HL-60/S4 (cell line): ENCODE measurements at regions not wholly inside any gene's neighbourhood (a gene's known extent, or its start where the extent isn't known, plus 50 kb on each side); places are given as distances from the start of the nearest gene placed in this dataset.
"Not testable (repeated sequence)": the region's sequence is repeated elsewhere in the genome, so short reads cannot be mapped to it uniquely, and the experiment has no call there.

ENCODE experiments used
- in situ Hi-C: fragments of 300-500 bp; cut with MboI; formaldehyde crosslinking; loops from 2 replicates; pipeline ENCODE4 v1.14.3; 2022; ENCODE audit warnings: low sequenced_read_pairs

DNA sequence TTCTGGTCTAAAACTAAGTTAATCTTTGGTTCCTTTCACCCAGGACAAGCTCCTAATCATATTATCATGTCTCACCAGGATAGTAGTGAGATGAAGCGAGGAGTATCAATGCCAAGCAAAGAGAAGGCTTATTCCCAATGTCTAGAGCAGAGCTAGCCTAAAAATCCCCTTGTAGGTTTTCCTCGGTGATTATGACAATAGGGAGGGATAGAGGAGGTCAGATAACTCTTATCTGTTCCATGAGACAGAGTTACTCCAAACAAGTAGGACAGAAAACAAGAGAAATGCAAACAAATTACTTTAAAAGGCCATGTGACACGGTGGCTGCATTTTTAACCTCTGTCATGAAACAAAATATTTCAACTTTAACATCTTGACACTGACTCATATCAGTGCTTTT, 623.1 kb downstream of the ADCYAP1 start:
- in situ Hi-C loops, result no loop called here

DNA sequence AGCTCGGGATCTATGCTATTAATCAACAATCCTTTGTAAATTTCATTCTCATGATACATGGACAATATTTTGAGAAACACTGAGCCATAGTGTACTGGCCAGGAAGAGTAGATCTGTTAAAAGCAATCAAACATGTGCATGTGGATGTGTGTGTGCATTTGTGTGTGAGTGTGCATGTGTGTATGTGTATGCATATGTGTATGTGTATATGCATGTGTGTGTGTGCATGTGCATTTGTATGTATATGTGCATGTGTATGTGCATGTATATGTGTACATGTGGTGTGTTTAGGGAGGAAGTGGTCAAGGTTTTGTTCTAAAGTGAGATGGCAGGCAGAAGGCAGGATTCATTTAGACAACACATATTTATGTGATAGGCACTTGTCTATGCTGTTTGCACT, 623.8 kb downstream of the ADCYAP1 start:
- in situ Hi-C loops, result no loop called here

DNA sequence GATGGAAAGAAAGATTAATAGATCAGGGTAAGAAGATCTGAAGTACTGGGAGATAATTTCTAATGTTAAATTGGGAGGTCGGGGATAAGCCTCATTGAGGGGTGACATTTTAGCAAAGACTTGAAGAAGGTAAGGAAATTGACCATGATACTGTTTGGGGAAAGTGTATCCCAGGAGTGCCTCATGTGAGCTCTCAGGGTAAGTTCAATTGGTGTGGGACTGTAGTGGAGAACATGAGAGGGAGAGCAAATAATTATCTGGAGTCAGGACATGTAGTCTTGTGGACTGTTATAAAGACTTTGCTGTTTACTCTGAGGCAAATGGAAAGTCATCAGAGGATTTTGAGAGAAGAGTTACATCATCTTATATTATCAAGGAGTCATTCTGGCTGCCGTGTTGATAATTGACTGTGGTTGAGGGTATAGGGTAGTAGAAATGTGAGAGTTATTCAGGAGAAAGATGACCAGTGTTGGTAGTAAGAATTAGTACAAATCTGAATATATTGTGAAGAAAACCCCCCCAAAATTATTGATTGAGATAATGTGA, 624.4 kb downstream of the ADCYAP1 start:
- in situ Hi-C loops, result no loop called here

DNA sequence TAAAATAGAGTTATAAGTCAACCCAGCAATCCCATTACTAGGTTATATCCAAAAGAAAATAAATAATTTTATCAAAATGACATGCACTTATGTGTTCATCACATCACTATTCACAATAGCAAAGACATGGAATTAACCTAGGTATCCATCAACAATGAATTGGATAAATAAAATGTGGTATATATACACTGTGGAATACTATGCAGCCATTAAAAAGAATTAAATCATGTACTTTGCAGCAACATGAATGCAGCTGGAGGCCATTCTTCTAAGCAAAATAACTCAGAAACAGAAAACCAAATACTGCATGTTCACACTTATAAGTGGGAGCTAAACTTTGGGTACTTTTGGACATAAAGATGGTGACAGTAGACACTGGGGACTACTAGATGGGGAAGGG, 626.0 kb downstream of the ADCYAP1 start:
- in situ Hi-C loops, result no loop called here

DNA sequence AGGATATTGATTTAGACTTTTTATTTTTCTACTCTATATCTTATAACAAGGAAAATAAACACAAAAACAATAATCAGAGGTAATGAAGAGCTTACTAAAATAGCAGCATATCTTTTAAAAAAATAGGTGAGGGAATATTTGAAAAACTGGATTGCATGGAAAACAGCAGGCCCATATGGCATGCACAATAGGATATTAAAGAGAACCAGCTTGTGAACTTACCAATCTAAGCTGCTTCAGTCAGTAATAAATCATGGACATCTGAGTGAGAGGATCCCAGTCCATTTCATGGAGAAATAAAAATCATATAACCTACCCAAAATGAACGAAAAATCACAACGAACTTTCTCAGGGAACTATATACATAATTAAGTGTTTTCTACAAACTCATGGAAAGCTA, 634.6 kb downstream of the ADCYAP1 start:
- in situ Hi-C loops, result no loop called here

DNA sequence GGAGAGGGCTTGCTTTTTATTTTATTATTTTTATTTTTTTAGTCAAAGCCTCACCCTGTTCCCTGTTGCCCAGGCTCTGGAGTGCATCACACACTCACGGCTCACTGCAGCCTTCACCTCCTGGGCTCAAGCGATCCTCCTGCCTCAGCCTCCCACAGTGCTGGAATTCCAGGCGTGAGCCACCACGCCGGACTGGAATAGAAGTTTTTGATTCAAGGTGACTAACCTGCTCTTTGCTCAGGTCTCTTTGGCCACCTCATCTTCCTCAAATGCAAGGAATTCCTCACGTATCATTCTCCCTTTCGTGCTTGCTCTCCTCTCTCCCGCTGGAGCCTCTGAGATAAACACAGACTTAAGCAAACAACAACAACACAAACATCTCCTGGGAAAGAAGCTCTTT, 636.8 kb downstream of the ADCYAP1 start:
- in situ Hi-C loops, result no loop called here

DNA sequence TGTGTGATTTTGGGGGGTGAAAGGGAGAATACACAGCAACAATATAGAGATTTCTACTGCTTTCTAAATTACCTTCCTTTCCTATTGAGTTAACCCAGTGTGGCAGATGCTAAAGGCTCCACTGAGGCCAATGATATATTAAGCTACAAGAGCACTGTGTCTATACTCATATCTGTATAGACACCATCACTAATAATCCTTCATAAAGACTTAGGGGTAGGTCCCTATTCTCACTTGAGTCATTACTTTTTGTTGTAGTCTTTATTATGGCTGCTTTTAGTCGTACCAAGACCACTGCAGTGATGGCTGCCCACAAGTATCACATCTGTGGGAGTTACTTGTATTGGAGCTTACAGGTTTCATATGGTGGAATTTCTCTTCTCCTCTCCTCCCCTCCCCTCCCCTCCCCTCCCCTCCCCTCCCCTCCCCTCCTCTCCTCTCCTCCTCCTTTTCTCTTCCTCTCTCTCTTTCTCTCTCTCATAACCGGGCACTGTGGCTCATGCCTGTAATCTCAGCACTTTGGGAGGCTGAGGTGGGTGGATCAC, 637.6 kb downstream of the ADCYAP1 start:
- in situ Hi-C loops, result no loop called here

DNA sequence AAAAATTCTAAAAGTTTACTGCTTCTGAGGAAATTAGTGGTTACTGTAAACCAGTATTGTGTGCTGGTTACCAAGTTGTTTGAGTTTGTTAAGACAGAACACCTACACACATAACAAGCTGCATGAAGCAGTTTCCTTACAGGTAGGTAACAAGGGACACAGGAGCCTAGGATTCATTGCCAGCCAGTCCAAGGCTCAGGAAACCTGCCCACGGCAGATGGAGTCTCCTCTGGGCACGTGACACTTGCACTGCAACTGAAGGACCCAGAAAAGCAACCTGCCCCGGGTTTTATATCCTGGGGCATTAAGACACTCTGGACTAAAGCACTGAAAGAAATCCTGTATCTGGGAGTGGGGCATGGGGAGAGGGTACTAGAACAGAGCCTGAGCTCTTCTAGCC, 639.3 kb downstream of the ADCYAP1 start:
- in situ Hi-C loops, result no loop called here

DNA sequence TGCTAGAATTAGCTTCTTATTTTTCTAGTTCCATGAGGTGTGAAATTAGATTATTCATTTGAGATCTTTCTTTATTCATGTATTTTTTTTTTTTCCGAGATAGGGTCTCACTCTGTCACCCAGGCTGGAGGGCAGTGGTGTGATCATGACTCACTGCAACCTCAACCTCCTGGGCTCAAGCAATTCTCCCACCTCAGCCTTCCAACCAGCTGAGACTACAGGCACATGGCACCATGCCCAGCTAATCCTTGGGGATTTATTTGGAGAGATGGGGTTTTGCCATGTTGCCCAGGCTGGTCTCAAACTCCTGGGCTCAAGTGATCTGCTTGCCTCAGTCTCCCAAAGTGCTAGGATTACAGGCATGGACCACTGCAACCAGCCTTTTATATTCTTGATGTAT, 653.0 kb downstream of the ADCYAP1 start:
- in situ Hi-C loops, result not testable (repeated sequence)

DNA sequence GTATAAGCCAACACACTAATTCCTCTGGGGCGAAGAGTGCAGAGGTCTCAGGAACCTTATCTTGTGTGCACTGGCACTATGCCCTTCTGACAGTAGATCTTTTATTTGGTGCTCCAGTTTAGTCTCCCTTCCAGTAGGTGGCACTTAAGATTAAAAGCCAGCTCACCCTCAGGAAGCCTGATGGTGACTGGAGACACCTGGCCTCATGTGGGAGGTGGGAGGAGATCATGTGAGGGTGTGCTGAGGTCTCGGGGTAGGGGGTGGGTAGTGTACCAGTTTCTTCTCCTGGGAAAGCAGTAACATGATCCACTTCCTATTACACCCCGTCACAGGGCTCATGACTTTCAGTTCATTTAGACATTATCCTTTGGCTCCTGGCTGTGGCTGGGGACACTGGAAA, 654.9 kb downstream of the ADCYAP1 start:
- in situ Hi-C loops, result no loop called here

DNA sequence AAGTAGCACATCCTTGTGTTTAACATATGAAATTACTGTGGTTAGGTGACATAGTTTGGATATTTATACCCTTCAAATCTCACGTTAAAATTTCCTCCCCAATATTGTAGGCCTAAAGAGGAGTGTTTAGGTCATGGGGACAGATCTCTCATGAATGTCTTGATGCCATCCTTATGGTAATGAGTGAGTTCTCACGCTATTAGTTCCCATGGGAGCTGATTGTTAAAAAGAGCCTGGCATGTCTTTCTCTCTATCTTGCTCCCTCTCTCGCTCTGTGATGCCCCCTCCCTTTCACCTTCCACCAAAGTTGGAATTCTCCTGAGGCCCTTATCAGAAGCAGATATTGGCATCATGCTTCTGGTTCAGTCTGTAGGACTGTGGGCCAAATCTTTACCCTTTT, 660.1 kb downstream of the ADCYAP1 start:
- in situ Hi-C loops, result no loop called here

DNA sequence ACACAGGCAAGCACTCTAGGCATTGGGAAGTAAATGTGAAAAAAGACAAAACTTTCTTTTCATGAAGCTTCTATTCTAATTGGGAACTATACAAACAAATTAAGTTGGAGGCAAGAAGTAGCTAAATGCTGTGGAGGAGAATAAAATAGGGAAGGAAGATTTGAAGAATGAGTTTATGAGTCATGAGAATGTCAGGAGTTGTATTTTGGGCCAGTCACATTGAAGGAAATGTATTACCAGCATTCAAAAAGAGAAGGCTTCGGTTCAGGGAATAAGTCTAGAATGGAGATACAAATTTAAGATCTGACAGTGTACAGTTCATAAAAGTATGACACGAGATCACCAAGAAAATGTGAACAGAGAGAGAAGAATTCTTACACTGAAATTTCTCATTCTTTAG, 666.5 kb downstream of the ADCYAP1 start:
- in situ Hi-C loops, result no loop called here

DNA sequence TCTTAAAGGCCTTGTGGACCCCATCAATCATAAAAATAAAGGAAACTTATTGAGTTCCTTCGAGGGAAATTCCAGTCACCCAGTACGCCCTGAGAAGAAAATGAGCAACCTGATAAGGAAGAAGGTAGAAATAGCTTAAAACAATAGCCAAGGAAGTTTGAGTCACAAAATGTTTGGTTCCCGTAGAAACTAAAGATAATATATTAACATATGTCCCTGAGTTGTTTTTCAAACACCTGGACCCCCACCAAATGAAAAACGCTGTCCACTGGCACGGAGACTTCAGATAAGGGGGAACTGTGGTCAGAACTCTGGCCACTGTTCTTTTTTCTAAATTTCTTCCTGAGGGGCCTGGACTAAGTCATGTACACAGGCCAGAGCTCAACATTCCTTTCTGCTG, 669.1 kb downstream of the ADCYAP1 start:
- in situ Hi-C loops, result no loop called here

DNA sequence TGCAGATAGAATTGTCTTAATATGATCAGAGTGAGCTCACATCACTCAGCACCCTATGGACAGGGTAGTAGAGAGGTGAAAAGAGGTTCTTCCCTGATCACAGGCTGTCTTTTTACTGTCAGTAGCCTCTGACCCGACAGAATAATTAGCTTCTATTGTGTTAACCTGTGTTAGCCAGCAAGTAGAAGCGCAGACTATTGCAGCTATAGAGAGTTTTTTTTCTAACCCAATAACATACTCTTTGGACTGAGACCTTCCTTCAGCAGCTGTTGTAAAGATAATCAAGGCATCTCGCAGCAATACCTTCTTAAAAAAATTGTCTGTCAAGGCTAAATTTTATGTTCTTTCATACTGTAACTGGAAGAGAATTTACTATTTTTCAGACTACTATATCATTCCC, 670.4 kb downstream of the ADCYAP1 start:
- in situ Hi-C loops, result no loop called here

DNA sequence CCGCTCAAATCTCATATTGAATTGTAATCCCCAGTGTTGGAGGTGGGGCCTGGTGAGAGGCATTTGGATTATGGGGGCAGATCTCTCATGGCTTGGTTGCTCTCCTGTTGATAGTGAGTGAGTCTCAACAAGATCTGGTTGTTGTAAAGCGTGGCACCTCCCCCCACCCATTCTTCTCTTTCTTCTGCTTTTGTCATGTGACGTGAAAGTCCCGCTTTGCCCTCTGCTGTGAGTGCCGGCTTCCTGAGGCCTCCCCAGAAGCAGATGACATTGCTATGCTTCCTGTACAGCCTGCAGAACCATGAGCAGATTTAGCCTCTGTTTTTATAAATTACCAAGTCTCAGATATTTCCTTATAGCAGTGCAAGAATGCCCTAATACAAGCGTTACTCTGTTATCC, 673.8 kb downstream of the ADCYAP1 start:
- in situ Hi-C loops, result no loop called here

DNA sequence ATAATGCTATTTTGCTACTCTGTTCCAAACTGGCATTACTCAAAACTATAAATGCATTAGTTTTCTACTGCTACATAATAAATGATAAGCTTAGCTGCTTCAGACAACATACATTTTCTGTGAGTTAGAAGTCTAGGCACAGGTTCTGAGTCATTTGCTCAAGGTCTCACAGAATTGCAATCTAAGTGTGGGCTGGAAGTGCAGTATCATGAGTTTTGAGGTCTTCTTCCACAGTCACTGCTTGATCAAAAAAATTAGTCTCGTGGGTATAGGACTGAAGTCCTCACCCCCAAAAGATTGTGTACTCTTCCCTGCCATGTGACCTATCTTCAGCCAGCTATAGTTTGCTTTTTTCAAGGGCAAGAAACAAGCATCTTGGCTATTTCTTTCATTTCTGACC, 676.9 kb downstream of the ADCYAP1 start:
- in situ Hi-C loops, result no loop called here

DNA sequence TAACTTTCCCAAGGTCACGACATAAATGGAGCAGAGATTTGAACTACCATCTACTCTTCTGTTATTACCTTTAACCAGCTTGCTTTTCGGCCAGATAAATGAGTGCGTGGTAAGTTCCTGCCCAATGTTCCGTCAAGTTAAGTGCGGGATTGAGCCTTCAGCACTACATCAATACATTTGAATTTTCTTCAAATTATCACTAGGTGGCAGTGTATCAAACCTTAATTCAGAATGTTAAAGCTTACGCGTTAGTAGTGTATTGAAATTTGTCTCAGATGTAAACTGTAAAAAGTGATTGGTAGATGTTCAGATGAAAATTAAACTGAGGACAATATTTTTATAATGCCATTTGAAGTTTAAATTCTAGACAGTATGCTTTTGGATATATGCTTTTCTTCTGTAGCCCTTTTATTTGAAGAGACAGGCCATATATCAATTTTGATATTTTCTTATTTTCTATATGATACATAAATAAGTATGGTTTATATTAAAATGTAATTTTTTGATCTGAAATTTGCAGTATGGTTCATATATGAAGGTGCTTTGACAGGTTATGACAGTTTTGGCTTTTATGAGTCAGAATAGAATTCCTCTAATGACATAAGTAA, 681.3 kb downstream of the ADCYAP1 start:
- in situ Hi-C loops, result no loop called here

DNA sequence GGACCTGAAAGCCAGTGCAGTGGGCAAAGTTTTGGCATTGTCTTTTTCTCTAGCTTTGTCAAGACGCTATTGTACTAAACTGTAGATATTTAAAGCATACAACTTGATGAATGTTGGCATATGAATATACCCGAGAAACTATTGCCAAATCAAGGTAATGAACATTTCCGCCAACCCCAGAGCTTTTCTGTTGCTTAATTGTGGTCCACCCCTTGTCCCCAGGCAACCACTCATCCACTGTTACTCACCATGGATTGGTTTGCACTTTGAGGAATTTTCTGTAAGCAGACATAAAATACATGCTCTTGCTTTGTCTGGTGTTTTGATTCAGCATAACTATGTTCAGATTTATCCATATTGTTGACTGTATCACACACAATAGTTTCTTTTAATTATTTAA, 688.4 kb downstream of the ADCYAP1 start:
- in situ Hi-C loops, result no loop called here

DNA sequence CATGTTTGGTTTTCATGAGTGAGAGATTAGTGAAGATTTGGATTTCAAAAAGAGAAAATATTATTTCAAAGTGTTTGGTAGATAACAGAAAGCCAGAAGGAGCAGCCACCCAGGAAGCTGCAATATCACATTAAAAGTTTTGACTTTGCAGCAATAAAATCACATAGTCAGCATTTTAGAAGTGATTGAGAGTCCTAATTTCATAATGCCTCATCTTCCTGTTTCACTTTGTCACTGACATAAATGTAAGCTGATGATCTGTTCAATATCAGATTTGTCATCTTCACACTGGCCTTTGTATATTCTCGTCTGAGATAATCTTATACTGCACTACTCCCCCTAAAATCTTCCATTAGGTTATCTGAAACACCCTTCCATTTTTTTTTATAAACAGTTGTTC, 690.5 kb downstream of the ADCYAP1 start:
- in situ Hi-C loops, result no loop called here

DNA sequence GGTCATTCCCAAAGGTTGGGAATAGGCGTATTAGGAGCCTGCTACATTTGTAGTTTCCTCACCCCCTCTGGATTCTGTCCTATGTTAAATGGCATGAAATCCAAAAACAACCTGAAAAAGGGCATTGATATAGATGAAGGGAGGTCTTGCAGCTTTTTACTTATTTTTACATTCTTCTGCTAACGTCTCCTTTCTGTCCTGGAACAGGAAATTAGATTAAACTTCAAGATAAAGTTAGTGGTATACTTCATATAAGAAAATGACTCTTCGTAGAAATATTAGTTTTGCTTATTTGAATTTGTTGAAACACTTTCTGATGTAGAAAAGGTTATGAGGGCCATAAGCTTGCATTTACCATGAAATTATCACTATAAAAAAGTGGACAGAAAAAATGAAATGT, 694.5 kb downstream of the ADCYAP1 start:
- in situ Hi-C loops, result no loop called here

DNA sequence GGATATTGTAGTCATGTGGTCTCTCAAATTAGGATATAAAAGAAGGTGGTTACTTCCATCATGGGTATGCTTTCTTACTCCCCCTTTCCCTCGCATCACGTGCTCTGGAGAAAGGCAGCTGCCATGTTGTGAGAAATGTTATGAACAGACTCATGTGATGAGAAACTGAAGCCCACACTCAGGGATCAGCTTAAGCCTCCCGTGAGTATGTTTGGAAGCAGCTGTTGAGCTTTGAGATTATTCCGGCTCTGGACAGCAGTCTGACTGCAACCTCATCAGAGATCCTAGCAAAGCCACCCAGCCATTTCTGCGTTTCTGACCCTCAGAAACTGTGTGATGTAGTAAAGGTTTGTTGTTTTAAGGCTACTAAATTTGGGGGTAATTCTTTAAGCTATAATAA, 700.1 kb downstream of the ADCYAP1 start:
- in situ Hi-C loops, result no loop called here

DNA sequence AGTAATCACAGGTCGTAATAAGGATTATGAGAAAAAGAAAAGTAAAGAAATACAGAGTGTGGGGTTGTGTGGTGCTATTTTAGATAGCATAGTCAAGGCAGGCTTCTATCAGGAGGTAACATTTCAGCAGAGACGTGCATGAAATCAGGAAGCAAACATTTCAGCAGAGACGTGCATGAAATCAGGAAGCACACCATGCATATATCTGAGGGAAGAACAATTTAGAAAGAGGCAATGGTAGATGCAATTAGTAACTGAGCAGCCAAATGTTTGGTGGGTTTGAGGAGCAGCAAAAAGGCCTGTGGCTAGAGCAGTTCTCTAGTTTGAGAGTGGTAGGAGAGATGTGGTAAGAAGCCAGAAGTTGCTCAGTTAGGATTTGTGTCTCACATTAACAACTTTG, 713.7 kb downstream of the ADCYAP1 start:
- in situ Hi-C loops, result no loop called here

DNA sequence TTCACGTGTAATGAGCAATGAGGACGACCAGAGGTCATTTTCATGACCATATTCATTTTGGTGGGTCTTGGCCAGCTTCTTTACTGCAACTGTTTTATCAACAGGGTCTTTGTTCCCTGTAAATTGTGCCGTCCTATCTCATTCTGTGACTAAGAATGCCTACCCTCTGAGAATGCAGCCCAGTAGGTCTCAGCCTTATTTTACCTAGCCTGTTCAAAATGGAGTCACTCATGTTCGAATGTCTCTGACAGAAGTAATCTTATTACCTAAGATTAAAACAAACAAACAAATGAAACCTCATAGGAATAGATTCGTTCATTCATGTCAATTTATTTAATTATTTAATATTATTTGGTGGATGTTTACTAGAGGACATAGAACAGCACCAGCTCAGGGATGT, 714.8 kb downstream of the ADCYAP1 start:
- in situ Hi-C loops, result no loop called here
